ENCODE measurements at regions not wholly inside any gene's neighbourhood (a gene's known extent, or its start where the extent isn't known, plus 50 kb on each side); places are given as distances from the start of the nearest gene placed in this dataset.
"Not testable (repeated sequence)": the region's sequence is repeated elsewhere in the genome, so short reads cannot be mapped to it uniquely, and the experiment has no call there.

- Histone ChIP-seq H3K4me3 (no peak overlapping the region), H3K27ac (no peak overlapping the region), H3K36me3 (no peaks in the 10 kb centered on the region), H3K4me1 (replicated peaks) (no peaks in the 10 kb centered on the region), H3K9me3 (replicated peaks) (no peaks in the 10 kb centered on the region), H3K27me3 (replicated peaks) (no peaks in the 10 kb centered on the region)
- no peak for DNase-seq (ENCODE audit: low read depth in 1 of 2, low spot score in 2 of 2)
These were observed 147.2 kb upstream of the KLHL1 start for GRCh38 chr13:70255406-70255991.

- no peak for DNase-seq (ENCODE audit: low read depth in 1 of 2, low spot score in 2 of 2)
- H3K9me3 ChIP-seq (replicated peaks), result no peaks in the 10 kb centered on the region
- no peaks in the 10 kb centered on the region for H3K36me3 ChIP-seq
- no peaks in the 10 kb centered on the region for H3K27me3 ChIP-seq (replicated peaks)
- H3K4me1 ChIP-seq (replicated peaks), result no peaks in the 10 kb centered on the region
- H3K27ac ChIP-seq, result no peak overlapping the region
- H3K4me3 ChIP-seq, result no peak overlapping the region
These were observed 145.6 kb upstream of the KLHL1 start for GRCh38 chr13:70253834-70254233.

GRCh38 chr13:70253411-70253810, 145.2 kb upstream of the KLHL1 start:
- H3K27me3 ChIP-seq (replicated peaks), result no peaks in the 10 kb centered on the region
- H3K27ac ChIP-seq, result no peak overlapping the region
- no peaks in the 10 kb centered on the region for H3K9me3 ChIP-seq (replicated peaks)
- no peak overlapping the region for H3K4me3 ChIP-seq
- no peaks in the 10 kb centered on the region for H3K36me3 ChIP-seq
- no peaks in the 10 kb centered on the region for H3K4me1 ChIP-seq (replicated peaks)
- DNase-seq (ENCODE audit: low read depth in 1 of 2, low spot score in 2 of 2), result no peak

GRCh38 chr13:70249332-70250064, 141.2 kb upstream of the KLHL1 start:
- H3K27me3 ChIP-seq (replicated peaks), result no peaks in the 10 kb centered on the region
- no peaks in the 10 kb centered on the region for H3K9me3 ChIP-seq (replicated peaks)
- no peaks in the 10 kb centered on the region for H3K4me1 ChIP-seq (replicated peaks)
- H3K27ac ChIP-seq, result no peak overlapping the region
- H3K4me3 ChIP-seq, result no peak overlapping the region
- no peaks in the 10 kb centered on the region for H3K36me3 ChIP-seq
- DNase-seq (ENCODE audit: low read depth in 1 of 2, low spot score in 2 of 2), result no peak

- Histone ChIP-seq H3K27me3 (replicated peaks) (no peaks in the 10 kb centered on the region), H3K36me3 (no peaks in the 10 kb centered on the region), H3K9me3 (replicated peaks) (no peaks in the 10 kb centered on the region), H3K27ac (no peak overlapping the region), H3K4me1 (replicated peaks) (no peaks in the 10 kb centered on the region), H3K4me3 (no peak overlapping the region)
- DNase-seq (ENCODE audit: low read depth in 1 of 2, low spot score in 2 of 2), result no peak
These were observed 128.9 kb upstream of the KLHL1 start for GRCh38 chr13:70237131-70237530.

GRCh38 chr13:70235565-70235964, 127.3 kb upstream of the KLHL1 start:
- H3K9me3 ChIP-seq (replicated peaks), result no peaks in the 10 kb centered on the region
- no peak overlapping the region for H3K4me3 ChIP-seq
- no peaks in the 10 kb centered on the region for H3K36me3 ChIP-seq
- H3K27ac ChIP-seq, result no peak overlapping the region
- no peaks in the 10 kb centered on the region for H3K4me1 ChIP-seq (replicated peaks)
- no peaks in the 10 kb centered on the region for H3K27me3 ChIP-seq (replicated peaks)
- DNase-seq (ENCODE audit: low read depth in 1 of 2, low spot score in 2 of 2), result no peak

GRCh38 chr13:70223911-70224310, 115.7 kb upstream of the KLHL1 start:
- no peak for DNase-seq (ENCODE audit: low read depth in 1 of 2, low spot score in 2 of 2)
- no peaks in the 10 kb centered on the region for H3K36me3 ChIP-seq
- H3K27ac ChIP-seq, result no peak overlapping the region

GRCh38 chr13:70222926-70223325, 114.7 kb upstream of the KLHL1 start:
- Histone ChIP-seq H3K27me3 (replicated peaks) (no peaks in the 10 kb centered on the region), H3K9me3 (replicated peaks) (no peaks in the 10 kb centered on the region), H3K27ac (no peak overlapping the region), H3K36me3 (no peaks in the 10 kb centered on the region), H3K4me3 (no peak overlapping the region), H3K4me1 (replicated peaks) (no peaks in the 10 kb centered on the region)
- DNase-seq (ENCODE audit: low read depth in 1 of 2, low spot score in 2 of 2), result no peak

More at GRCh38 chr13:70223911-70224310, 115.7 kb upstream of the KLHL1 start:
- Histone ChIP-seq H3K27me3 (replicated peaks) (no peaks in the 10 kb centered on the region), H3K4me1 (replicated peaks) (no peaks in the 10 kb centered on the region), H3K9me3 (replicated peaks) (no peaks in the 10 kb centered on the region), H3K4me3 (no peak overlapping the region)

GRCh38 chr13:70218618-70219017, 110.4 kb upstream of the KLHL1 start:
- H3K9me3 ChIP-seq (replicated peaks), result no peaks in the 10 kb centered on the region
- no peaks in the 10 kb centered on the region for H3K36me3 ChIP-seq
- no peak overlapping the region for H3K27ac ChIP-seq
- H3K4me3 ChIP-seq, result no peak overlapping the region
- no peaks in the 10 kb centered on the region for H3K4me1 ChIP-seq (replicated peaks)
- H3K27me3 ChIP-seq (replicated peaks), result no peaks in the 10 kb centered on the region
- no peak for DNase-seq (ENCODE audit: low read depth in 1 of 2, low spot score in 2 of 2)

- not testable (repeated sequence) for H3K9me3 ChIP-seq (replicated peaks); H3K27ac ChIP-seq; H3K4me3 ChIP-seq; DNase-seq (ENCODE audit: low read depth in 1 of 2, low spot score in 2 of 2); H3K36me3 ChIP-seq; H3K4me1 ChIP-seq (replicated peaks); H3K27me3 ChIP-seq (replicated peaks)
These were observed 100.7 kb upstream of the KLHL1 start for GRCh38 chr13:70208968-70209367.

- DNase-seq (ENCODE audit: low read depth in 1 of 2, low spot score in 2 of 2), result no peak
- Histone ChIP-seq H3K9me3 (replicated peaks) (no peaks in the 10 kb centered on the region), H3K27me3 (replicated peaks) (no peaks in the 10 kb centered on the region), H3K4me1 (replicated peaks) (no peaks in the 10 kb centered on the region), H3K4me3 (no peak overlapping the region), H3K27ac (no peak overlapping the region), H3K36me3 (no peaks in the 10 kb centered on the region)
These were observed 98.4 kb upstream of the KLHL1 start for GRCh38 chr13:70206671-70207070.

GRCh38 chr13:70203661-70204229, 95.5 kb upstream of the KLHL1 start:
- Histone ChIP-seq H3K36me3 (no peaks in the 10 kb centered on the region), H3K27me3 (replicated peaks) (no peaks in the 10 kb centered on the region), H3K27ac (no peak overlapping the region), H3K9me3 (replicated peaks) (no peaks in the 10 kb centered on the region), H3K4me1 (replicated peaks) (no peaks in the 10 kb centered on the region), H3K4me3 (no peak overlapping the region)
- DNase-seq (ENCODE audit: low read depth in 1 of 2, low spot score in 2 of 2), result no peak

GRCh38 chr13:70191034-70191433, 82.8 kb upstream of the KLHL1 start:
- Histone ChIP-seq H3K27ac (no peak overlapping the region), H3K36me3 (no peaks in the 10 kb centered on the region), H3K27me3 (replicated peaks) (no peaks in the 10 kb centered on the region), H3K4me1 (replicated peaks) (no peaks in the 10 kb centered on the region), H3K9me3 (replicated peaks) (no peaks in the 10 kb centered on the region), H3K4me3 (no peak overlapping the region)
- no peak for DNase-seq (ENCODE audit: low read depth in 1 of 2, low spot score in 2 of 2)

GRCh38 chr13:70189981-70190380, 81.7 kb upstream of the KLHL1 start:
- no peaks in the 10 kb centered on the region for H3K36me3 ChIP-seq
- H3K4me3 ChIP-seq, result no peak overlapping the region
- no peak overlapping the region for H3K27ac ChIP-seq
- no peaks in the 10 kb centered on the region for H3K9me3 ChIP-seq (replicated peaks)
- no peak for DNase-seq (ENCODE audit: low read depth in 1 of 2, low spot score in 2 of 2)
- no peaks in the 10 kb centered on the region for H3K27me3 ChIP-seq (replicated peaks)
- H3K4me1 ChIP-seq (replicated peaks), result no peaks in the 10 kb centered on the region
